ENCODE measurements at regions not wholly inside any gene's neighbourhood (a gene's known extent, or its start where the extent isn't known, plus 50 kb on each side); places are given as distances from the start of the nearest gene placed in this dataset.

DNA sequence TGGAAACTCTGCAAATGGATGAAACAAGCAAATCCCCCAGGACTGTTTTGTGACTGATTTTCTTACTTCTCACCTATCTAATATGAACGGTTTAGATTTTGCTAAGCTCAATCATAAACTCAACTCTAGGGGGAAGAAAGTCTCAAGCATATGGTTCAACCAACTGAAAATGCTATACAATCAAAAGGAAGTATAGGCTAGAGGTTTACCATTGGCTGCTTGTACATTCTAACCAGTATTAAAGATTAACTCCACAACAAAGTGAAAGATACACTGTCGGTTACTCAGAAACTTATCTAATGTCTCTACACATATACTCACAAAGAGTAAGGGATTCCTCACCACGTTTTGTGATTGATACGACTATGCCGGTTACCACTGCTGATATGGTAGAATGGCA lies 281.8 kb upstream of the SOX5 start:
- TF ChIP-seq POLR2A (IDR thresholded peaks at IDR 0.05; ENCODE audit: low read depth, low read length) (no peak), TAF1 (IDR thresholded peaks at IDR 0.05; ENCODE audit: borderline replicate concordance, low read depth, low read length) (no peak)

Data from GM12892 (cell line).